ENCODE measurements at regions not wholly inside any gene's neighbourhood (a gene's known extent, or its start where the extent isn't known, plus 50 kb on each side); places are given as distances from the start of the nearest gene placed in this dataset.

GRCh38 chr17:72466199-72466598, 345.4 kb downstream of the SOX9 start:
- peaks cover 20% of the 10 kb centered on the region; the same call in 2 of the 3 replicates for H3K9me3 Mint-ChIP-seq
- no peak overlapping the region for H3K27ac Mint-ChIP-seq
- Histone ChIP-seq H3K4me3 (no peak overlapping the region), H3K4me2 (no peak overlapping the region), H3K27me3 (ENCODE audit: insufficient read depth) (no peaks in the 10 kb centered on the region), H3K27ac (ENCODE audit: low read depth) (no peak overlapping the region), H3K36me3 (ENCODE audit: insufficient read depth) (no peaks in the 10 kb centered on the region), H4K20me1 (replicated peaks; ENCODE audit: insufficient read depth) (no peaks in the 10 kb centered on the region), H3F3A (replicated peaks; ENCODE audit: low read depth) (no peaks in the 10 kb centered on the region), H3K79me2 (replicated peaks; ENCODE audit: insufficient read depth) (no peaks in the 10 kb centered on the region), H2AFZ (no peak overlapping the region), H3K9me2 (ENCODE audit: insufficient read depth) (no peaks in the 10 kb centered on the region), H3K4me1 (ENCODE audit: insufficient read depth) (peaks cover 26% of the 10 kb centered on the region)
- no peak overlapping the region for H3K4me3 Mint-ChIP-seq
- H3K4me1 Mint-ChIP-seq: peaks cover 10% of the 10 kb centered on the region
- peaks cover 15% of the 10 kb centered on the region; the same call in 1 of the 3 replicates for H3K36me3 Mint-ChIP-seq (ENCODE audit: low read depth)
- no peak for TF ChIP-seq ZNF331 (CRISPR knock-in tag; IDR thresholded peaks at IDR 0.05; ENCODE audit: low read depth)
- TF ChIP-seq CTCF (conservative IDR thresholded peaks at IDR 0.05; ENCODE audit: low read depth in 2 of 2): no peak
- TF ChIP-seq NANOG (IDR thresholded peaks at IDR 0.05; ENCODE audit: borderline replicate concordance): no peak
- TF ChIP-seq JUNB (IDR thresholded peaks at IDR 0.05; ENCODE audit: unreplicated experiment): no peak
- TF ChIP-seq ZNF114 (CRISPR knock-in tag; IDR thresholded peaks at IDR 0.05): no peak
- TF ChIP-seq ETS1 (IDR thresholded peaks at IDR 0.05): no peak
- TF ChIP-seq ZNF462 (CRISPR knock-in tag; IDR thresholded peaks at IDR 0.05): no peak
- TF ChIP-seq EZH2phosphoT487 (IDR thresholded peaks at IDR 0.05; ENCODE audit: unreplicated experiment): no peak
- no peak for TF ChIP-seq POLR2AphosphoS5 (IDR thresholded peaks at IDR 0.05; ENCODE audit: low read depth)
- TF ChIP-seq STAT1 (IDR thresholded peaks at IDR 0.05; ENCODE audit: unreplicated experiment): no peak
- TF ChIP-seq REST (IDR thresholded peaks at IDR 0.05; ENCODE audit: unreplicated experiment): no peak
- TF ChIP-seq CREB1 (CRISPR knock-in tag; IDR thresholded peaks at IDR 0.05; ENCODE audit: low read depth): no peak
- TF ChIP-seq EZH2 (IDR thresholded peaks at IDR 0.05; ENCODE audit: low read depth, unreplicated experiment): no peak
- peaks cover 6% of the 10 kb centered on the region for H3K27me3 Mint-ChIP-seq (ENCODE audit: insufficient read depth, low read depth, poor library complexity)
- no peak for ATAC-seq
- DNase-seq (ENCODE audit: low spot score): no peak

All from GM23338 (cell line).